ENCODE measurements at regions not wholly inside any gene's neighbourhood (a gene's known extent, or its start where the extent isn't known, plus 50 kb on each side); places are given as distances from the start of the nearest gene placed in this dataset.

DNA sequence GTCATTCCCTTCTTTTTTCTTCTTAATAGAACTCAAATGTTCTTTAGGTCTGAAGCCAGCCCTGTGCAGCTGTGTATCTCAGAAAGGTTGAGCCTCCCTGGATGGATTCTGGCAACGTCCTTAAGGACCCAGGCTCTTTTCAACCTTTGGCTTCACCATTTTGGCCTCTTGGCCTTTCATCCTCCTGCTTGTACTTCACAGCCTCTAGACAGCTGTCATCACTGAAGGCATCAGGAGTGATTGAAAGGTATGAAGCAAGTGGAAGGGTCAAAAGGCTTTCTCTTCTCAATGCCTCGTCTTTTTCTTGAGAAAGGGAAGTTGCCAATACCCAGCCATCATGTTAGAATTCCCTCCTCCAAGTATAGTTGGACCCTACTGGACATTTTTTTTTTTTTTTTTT is 81.2 kb upstream of the RANBP3L start:
- TF ChIP-seq, protein P1, sequence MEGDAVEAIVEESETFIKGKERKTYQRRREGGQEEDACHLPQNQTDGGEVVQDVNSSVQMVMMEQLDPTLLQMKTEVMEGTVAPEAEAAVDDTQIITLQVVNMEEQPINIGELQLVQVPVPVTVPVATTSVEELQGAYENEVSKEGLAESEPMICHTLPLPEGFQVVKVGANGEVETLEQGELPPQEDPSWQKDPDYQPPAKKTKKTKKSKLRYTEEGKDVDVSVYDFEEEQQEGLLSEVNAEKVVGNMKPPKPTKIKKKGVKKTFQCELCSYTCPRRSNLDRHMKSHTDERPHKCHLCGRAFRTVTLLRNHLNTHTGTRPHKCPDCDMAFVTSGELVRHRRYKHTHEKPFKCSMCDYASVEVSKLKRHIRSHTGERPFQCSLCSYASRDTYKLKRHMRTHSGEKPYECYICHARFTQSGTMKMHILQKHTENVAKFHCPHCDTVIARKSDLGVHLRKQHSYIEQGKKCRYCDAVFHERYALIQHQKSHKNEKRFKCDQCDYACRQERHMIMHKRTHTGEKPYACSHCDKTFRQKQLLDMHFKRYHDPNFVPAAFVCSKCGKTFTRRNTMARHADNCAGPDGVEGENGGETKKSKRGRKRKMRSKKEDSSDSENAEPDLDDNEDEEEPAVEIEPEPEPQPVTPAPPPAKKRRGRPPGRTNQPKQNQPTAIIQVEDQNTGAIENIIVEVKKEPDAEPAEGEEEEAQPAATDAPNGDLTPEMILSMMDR (IDR thresholded peaks at IDR 0.05) = no peak
- TF ChIP-seq POLR2AphosphoS5 (IDR thresholded peaks at IDR 0.05) = no peak
- no peak for TF ChIP-seq POLR2A (IDR thresholded peaks at IDR 0.05; ENCODE audit: low read depth)
- TF ChIP-seq EP300 (IDR thresholded peaks at IDR 0.05) = no peak

All from esophagus muscularis mucosa (tissue), 4 donors.